Activated T-helper 2 cell treated with anti-CD3 and anti-CD28 coated beads, Interferon-gamma antibody, Interleukin-2, Interleukin-4, amounts not matched to agents 10 μg/mL and 5 μg/mL and 100 μg/mL, durations not matched to agents 14 hours and 24 hours and 36 hours (primary cell): ENCODE measurements at regions not wholly inside any gene's neighbourhood (a gene's known extent, or its start where the extent isn't known, plus 50 kb on each side); places are given as distances from the start of the nearest gene placed in this dataset.

Source experiments
- DNase-seq: peaks from one replicate; pipeline ENCODE4 v3.0.0; 2021; ENCODE audit warnings: low spot score
- H3K27ac Mint-ChIP-seq: one replicate; pipeline ENCODE4 v1.8.0; 2021; ENCODE audit warnings: mixed read lengths
- H3K27me3 Mint-ChIP-seq: one replicate; pipeline ENCODE4 v1.8.0; 2021; ENCODE audit warnings: low read depth, mixed read lengths
- H3K36me3 Mint-ChIP-seq: one replicate; pipeline ENCODE4 v1.8.0; 2021; ENCODE audit warnings: low read depth, mixed read lengths
- H3K4me1 Mint-ChIP-seq: one replicate; pipeline ENCODE4 v1.8.0; 2021; ENCODE audit warnings: low read depth, mixed read lengths
- H3K4me3 Mint-ChIP-seq: one replicate; pipeline ENCODE4 v1.8.0; 2021; ENCODE audit warnings: low read depth, mild to moderate bottlenecking, moderate library complexity, mixed read lengths
- H3K9me3 Mint-ChIP-seq: one replicate; pipeline ENCODE4 v1.8.0; 2021; ENCODE audit warnings: mixed read lengths
- intact Hi-C: fragments of 100-400 bp; cut with micrococcal nuclease; formaldehyde crosslinking; loops from one replicate; pipeline ENCODE4 v1.15.1; 2023

- Mint-ChIP-seq H3K27ac (no peak overlapping the region), H3K4me3 (no peak overlapping the region), H3K4me1 (no peaks in the 10 kb centered on the region), H3K36me3 (no peaks in the 10 kb centered on the region), H3K27me3 (peaks cover 8% of the 10 kb centered on the region), H3K9me3 (peaks cover 10% of the 10 kb centered on the region)
- no peak for DNase-seq
- intact Hi-C loops, result no loop called here
Measured at GRCh38 chr10:78166261-78166660, 132.6 kb downstream of the RPS24 start.

- Mint-ChIP-seq H3K4me1 (no peaks in the 10 kb centered on the region), H3K4me3 (no peak overlapping the region), H3K9me3 (no peaks in the 10 kb centered on the region), H3K27ac (no peak overlapping the region), H3K27me3 (peaks cover 8% of the 10 kb centered on the region), H3K36me3 (no peaks in the 10 kb centered on the region)
- DNase-seq, result no peak
- intact Hi-C loops, result no loop called here
Measured at GRCh38 chr10:78169214-78169613, 135.6 kb downstream of the RPS24 start.

DNA sequence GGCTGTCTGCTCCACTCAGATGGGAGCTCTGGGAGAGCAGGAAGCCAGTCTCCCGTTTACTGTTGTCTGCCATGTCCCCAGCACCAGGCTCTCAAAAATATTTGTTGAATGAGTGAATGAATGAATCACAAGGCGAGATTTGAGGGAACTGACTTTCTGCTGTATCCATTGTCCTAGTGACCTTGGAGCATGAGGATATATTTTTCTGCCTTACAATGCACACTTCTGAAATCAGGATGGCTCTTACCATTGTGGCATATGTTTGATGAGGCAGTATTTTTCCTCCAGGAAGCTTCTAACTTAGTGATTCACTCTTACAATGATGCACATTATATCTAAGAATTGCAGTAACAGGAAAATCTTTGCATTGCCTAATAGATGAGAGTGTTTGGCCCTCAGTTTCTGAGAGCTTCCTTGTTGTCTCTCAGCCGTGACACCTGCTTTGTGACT, 136.4 kb downstream of the RPS24 start:
- Mint-ChIP-seq H3K9me3 (no peaks in the 10 kb centered on the region), H3K27ac (no peak overlapping the region), H3K4me3 (no peak overlapping the region), H3K27me3 (peaks cover 8% of the 10 kb centered on the region), H3K4me1 (no peaks in the 10 kb centered on the region), H3K36me3 (no peaks in the 10 kb centered on the region)
- no peak for DNase-seq
- intact Hi-C loops, result no loop called here

DNA sequence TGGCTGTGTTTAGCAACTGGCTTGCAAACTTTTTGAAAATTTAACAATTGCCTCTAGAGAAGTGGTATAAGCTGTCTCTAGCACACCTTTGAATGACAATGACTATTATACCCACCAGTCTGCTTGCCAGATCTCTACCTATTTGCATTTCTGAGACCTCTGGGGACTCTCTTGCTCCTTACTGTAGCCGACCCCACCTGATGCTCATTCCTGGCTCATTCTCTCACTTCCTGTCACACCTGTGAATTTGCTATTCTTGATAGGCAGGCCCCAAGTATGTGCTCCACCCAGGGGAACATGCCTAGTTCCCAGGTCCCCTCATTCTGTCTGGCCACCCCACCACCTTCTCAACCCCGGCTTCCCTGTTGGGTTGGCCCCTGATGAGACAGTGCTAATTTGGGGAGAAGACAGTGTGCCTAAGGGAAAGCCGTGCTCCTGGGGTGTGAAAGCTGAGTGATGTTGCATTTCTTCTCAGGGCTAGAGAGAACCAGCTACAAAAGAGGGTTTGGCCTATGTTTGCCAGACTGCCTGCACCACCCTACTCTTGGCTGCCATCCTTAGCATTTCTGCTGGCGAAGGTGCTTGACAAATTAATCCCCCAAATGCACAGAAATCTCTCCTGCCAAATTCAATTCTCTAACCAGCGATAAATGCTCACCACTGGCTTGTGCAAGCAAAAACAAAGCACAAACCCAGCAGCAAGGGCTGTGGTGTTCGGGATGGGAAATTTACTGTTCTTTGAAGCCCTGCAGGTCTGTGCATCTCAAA, 138.2 kb downstream of the RPS24 start:
- Mint-ChIP-seq H3K27me3 (peaks cover 8% of the 10 kb centered on the region), H3K4me1 (no peaks in the 10 kb centered on the region), H3K4me3 (no peak overlapping the region), H3K9me3 (no peaks in the 10 kb centered on the region), H3K36me3 (no peaks in the 10 kb centered on the region), H3K27ac (no peak overlapping the region)
- no peak for DNase-seq
- intact Hi-C loops, result no loop called here

DNA sequence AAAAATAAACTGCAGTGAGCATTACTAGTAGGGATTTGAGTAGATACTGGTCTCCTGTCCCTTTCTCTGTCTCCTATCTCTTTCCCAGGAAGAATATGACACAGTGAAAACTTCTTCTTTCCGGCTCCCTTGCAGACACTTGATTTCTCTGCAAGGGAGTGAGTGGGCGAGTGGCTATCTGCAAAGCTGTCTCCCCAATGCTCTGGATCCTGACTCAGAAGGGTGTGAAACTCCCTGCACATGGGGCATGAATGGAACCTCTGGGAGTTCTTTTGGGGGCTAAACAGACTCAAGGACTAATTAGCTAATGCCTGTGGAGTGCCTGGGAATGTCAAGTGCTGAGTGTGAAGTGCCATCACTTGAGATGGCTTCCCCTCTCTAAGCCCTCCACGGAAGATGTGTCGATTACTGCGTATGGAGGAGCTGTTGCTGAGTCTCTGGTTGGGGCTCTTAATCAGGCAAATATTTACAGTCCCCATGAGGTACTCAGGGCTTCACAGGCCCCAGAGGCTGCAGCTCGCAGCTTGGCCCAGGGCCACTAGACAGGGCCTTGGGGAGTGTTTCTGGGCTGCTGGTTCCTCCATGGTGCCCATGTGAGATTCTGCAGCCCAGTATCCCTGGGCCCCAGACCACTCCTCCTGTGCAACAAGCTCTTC, 139.8 kb downstream of the RPS24 start:
- H3K4me1 Mint-ChIP-seq, result no peaks in the 10 kb centered on the region
- no peak overlapping the region for H3K27ac Mint-ChIP-seq
- no peaks in the 10 kb centered on the region for H3K36me3 Mint-ChIP-seq
- DNase-seq, result no peak
- H3K27me3 Mint-ChIP-seq, result peaks cover 6% of the 10 kb centered on the region
- no peaks in the 10 kb centered on the region for H3K9me3 Mint-ChIP-seq
- no peak overlapping the region for H3K4me3 Mint-ChIP-seq
- intact Hi-C loops, result no loop called here

DNA sequence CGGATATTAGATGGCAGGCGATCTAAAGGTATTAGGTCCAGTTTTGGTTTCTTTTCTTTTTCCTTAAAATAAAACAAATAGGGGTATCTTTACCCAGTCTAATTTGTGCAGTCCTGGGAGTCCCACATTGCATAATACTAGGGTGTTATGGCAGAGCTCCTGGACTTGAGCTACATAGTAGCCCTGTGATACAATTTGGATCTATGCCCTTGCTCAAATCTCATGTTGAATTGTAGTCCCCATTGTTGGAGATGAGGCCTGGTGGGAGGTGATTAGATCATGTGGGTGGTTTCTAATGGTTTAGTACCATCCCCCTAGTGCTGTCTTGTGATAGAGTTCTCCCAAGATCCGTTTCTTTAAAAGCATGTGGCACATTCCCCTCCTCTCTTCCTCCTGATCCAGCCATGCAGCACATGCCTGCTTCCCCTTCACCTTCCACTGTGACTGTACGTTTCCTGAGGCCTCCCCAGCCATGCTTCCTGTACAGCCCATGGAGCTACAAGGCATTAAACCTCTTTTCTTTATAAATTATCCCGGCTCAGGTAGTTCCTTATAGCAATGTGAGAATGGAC, 141.9 kb downstream of the RPS24 start:
- no peaks in the 10 kb centered on the region for H3K27me3 Mint-ChIP-seq
- no peaks in the 10 kb centered on the region for H3K4me1 Mint-ChIP-seq
- no peak for DNase-seq
- H3K27ac Mint-ChIP-seq, result no peak overlapping the region
- intact Hi-C loops, result no loop called here
- H3K4me3 Mint-ChIP-seq, result no peak overlapping the region
- H3K36me3 Mint-ChIP-seq, result no peaks in the 10 kb centered on the region
- H3K9me3 Mint-ChIP-seq, result no peaks in the 10 kb centered on the region

DNA sequence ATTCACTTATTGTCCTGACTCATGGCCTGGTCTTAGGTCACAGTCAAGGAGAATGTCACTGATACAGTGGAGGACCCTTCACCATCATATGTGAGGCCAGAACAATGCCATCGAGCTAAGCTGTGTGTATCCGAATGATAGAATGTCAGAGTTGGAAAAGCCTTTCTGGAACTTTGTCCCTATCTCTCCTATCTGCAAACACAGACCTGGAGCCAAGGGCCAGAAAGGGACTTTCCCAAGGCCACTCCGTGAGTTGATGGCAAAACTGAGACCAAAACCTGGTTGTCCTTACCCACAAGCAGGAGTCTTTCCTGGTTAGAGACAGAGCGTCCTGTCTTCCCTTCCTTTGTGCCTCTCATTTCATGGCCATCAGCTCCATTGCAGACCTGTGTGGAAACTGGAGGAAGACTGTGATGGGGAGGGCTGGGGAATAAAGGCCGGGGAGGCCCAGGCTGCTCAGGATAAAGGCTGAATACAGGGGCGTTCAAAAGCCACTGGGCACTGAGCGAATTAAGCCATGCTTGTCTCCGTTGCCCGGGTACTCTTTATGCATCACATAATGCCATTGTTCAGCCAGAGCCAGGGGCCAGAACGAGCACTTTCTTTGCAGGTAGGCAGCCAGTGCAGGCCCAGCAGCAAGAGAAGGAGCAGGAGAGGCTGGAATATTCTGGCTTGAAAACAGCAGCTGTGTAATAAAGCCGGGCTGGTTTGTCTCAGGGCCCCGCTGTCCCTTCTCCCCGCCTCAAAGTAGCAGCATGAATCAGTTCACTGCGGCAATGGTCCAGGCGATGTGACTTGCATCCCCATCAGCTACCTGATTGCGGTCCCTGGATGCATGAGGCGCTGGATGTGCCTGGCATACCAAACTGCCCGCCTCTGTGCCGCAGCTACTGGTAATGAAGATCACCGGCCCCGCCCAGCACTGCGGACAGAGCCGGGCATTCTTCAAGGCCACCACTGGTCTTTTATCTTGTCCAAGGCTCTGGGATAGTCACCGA, 143.0 kb downstream of the RPS24 start:
- no peaks in the 10 kb centered on the region for H3K4me1 Mint-ChIP-seq
- intact Hi-C loops, result no loop called here
- H3K27me3 Mint-ChIP-seq, result no peaks in the 10 kb centered on the region
- no peaks in the 10 kb centered on the region for H3K9me3 Mint-ChIP-seq
- DNase-seq, result no peak
- no peak overlapping the region for H3K27ac Mint-ChIP-seq
- H3K4me3 Mint-ChIP-seq, result no peak overlapping the region
- H3K36me3 Mint-ChIP-seq, result no peaks in the 10 kb centered on the region

DNA sequence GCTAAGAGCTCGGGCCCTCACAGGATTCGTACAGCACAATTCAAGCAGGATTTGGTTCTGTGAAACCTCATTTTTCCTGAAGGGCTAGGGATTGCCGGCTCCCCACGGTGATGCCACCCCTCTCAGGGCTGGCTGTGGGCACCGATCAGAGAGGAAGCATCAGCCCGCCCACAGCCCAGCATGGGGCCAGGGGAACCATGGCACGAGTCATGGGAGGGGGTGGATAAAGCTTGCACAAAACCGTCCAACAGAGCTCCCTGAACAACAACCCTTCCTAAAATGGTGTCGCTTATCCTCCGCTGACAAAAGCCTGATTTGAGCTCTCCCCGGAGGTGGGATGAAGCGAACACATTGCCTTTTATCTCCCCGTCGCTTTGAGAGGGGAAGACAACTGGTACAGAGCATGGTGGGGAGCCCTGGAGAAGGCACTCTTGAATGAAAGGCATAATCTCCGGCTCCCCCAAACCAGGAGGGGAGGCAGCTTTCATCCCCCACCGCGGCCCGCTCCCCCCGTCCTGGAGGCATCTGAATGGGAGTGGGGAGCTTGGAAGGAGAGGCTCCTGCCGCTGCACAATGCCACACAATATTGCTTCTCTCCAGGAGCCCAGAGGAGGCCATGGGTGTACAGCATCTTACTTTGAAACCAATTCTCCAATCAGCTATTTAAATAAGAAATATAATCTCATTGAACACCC, 144.0 kb downstream of the RPS24 start:
- Mint-ChIP-seq H3K4me3 (no peak overlapping the region), H3K9me3 (no peaks in the 10 kb centered on the region), H3K27ac (no peak overlapping the region), H3K36me3 (no peaks in the 10 kb centered on the region), H3K4me1 (no peaks in the 10 kb centered on the region), H3K27me3 (no peaks in the 10 kb centered on the region)
- no peak for DNase-seq
- intact Hi-C loops, result no loop called here

DNA sequence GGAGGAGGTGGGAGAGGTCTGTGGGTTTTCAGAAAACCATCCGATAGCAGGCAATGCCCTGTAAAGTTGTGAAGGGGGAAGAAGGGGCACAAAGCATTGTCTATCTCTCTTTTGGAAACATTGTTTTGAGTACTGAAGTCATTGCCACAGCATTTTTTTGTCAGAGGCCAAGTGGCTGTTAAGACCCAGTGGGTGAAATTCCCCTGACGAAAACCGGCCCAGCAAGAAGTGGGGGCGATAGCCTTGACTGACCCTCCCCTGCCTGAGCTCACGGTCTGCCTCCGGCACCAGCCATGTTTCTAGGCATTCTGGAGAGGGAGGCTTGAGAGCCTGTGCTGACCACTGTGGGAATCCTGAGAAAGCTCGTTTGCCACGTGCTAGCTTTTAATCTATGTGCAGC, 144.7 kb downstream of the RPS24 start:
- H3K27me3 Mint-ChIP-seq, result no peaks in the 10 kb centered on the region
- H3K27ac Mint-ChIP-seq, result no peak overlapping the region
- no peak for DNase-seq
- no peaks in the 10 kb centered on the region for H3K9me3 Mint-ChIP-seq
- no peaks in the 10 kb centered on the region for H3K36me3 Mint-ChIP-seq
- peaks cover 3% of the 10 kb centered on the region for H3K4me1 Mint-ChIP-seq
- no peak overlapping the region for H3K4me3 Mint-ChIP-seq
- intact Hi-C loops, result no loop called here

DNA sequence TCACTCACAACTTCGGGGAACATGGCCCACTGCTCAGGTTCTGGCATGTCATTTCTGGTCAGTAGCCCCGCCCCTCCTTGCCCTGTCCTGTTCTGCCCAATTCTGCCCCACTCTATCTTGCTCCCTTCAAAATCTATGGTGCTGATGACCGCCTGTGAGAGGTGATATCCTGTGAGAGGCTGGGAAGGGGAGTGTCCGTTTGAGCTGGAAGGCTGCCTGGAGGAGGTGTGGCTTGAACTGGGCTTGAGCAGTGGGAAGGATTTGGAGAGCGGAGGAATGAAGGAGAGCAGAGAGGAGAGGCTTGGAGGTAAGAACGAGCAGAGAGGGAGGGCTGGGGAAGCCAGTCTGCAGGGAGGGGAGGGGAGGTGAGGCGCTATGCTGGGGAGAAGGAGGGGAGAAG, 145.3 kb downstream of the RPS24 start:
- DNase-seq, result no peak
- Mint-ChIP-seq H3K36me3 (no peaks in the 10 kb centered on the region), H3K27ac (no peak overlapping the region), H3K4me3 (no peak overlapping the region), H3K4me1 (peaks cover 8% of the 10 kb centered on the region), H3K27me3 (no peaks in the 10 kb centered on the region), H3K9me3 (no peaks in the 10 kb centered on the region)
- intact Hi-C loops, result no loop called here

- no peaks in the 10 kb centered on the region for H3K27me3 Mint-ChIP-seq
- DNase-seq, result no peak
- no peaks in the 10 kb centered on the region for H3K36me3 Mint-ChIP-seq
- H3K4me1 Mint-ChIP-seq, result peaks cover 11% of the 10 kb centered on the region
- intact Hi-C loops, result no loop called here
- no peak overlapping the region for H3K27ac Mint-ChIP-seq
- no peaks in the 10 kb centered on the region for H3K9me3 Mint-ChIP-seq
- no peak overlapping the region for H3K4me3 Mint-ChIP-seq
Measured at GRCh38 chr10:78179886-78180705, 146.4 kb downstream of the RPS24 start.
